Right kidney (tissue), 1 donor: ENCODE measurements at regions not wholly inside any gene's neighbourhood (a gene's known extent, or its start where the extent isn't known, plus 50 kb on each side); places are given as distances from the start of the nearest gene placed in this dataset.
"Not testable (repeated sequence)": the region's sequence is repeated elsewhere in the genome, so short reads cannot be mapped to it uniquely, and the experiment has no call there.

ENCODE experiments used
- DNase-seq: peaks from one replicate; pipeline ENCODE4 v3.0.0-alpha.2; 2016

DNA sequence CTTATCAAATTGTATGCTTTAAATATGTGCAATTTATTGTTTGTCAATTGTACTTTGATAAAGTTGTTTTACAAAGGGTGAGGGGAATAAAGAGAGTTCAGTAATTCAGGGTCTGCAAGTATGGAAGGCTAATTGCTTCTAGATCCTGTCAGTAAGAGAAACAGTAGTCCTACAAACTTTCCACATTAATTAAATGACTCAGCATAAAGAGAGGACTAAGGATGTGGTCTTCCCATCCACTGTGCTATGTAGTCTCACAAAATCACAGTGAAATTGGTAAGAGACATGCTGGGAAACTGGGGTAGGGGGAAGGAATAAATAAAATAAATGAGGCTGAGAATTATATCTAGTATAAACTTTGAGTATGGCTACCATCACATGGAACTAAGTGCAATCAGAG lies 130.2 kb upstream of the PKP2 start:
- DNase-seq = no peak

DNA sequence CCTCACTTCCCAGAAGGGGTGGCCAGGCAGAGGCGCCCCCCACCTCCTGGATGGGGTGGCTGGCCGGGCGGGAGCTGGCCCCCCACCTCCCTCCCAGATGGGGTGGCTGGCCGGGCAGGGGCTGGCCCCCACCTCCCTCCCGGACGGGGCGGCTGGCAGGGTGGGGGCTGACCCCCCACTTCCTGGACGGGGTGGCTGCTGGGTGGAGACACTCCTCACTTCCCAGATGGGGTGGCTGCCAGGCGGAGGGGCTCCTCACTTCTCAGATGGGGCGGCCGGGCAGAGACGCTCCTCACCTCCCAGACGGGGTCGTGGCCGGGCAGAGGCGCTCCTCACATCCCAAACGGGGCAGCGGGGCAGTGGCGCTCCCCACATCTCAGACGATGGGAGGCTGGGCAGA lies 126.1 kb upstream of the PKP2 start:
- not testable (repeated sequence) for DNase-seq

DNA sequence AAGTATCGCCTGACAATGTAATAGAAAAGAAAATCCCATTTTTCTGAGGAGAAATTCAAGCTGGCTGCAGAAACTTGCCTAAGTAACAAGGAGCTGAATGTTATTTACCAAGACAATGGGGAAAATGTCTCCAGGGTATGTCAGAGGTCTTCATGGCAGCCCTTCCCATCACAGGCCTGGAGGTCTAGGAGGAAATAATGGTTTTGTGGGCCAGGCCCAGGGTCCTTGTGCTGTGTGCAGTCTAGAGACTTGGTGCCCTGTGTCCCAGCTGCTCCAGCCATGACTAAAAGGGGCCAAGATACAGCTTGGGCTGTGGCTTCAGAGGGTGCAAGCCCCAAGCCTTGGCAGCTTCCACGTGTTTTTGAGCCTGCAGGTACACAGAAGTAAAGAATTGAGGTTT lies 120.5 kb upstream of the PKP2 start:
- not testable (repeated sequence) for DNase-seq

DNA sequence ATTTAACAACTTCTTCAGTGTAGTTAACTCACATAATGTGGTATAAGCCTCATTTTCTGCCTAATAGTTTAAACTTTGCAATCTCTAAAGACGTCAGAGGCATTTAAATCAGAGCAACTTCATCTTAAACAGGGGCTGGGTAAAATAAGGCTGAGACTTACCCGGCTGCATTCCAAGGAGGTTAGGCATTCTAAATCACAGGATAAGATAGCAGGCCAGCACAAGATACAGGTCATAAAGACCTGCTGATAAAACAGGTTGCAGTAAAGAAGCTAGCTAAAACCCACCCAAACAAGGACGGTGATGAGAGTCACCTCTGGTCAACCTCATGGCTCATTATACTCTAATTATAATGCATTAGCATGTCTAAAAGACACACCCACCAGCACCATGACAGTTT lies 115.6 kb upstream of the PKP2 start:
- no peak for DNase-seq

DNA sequence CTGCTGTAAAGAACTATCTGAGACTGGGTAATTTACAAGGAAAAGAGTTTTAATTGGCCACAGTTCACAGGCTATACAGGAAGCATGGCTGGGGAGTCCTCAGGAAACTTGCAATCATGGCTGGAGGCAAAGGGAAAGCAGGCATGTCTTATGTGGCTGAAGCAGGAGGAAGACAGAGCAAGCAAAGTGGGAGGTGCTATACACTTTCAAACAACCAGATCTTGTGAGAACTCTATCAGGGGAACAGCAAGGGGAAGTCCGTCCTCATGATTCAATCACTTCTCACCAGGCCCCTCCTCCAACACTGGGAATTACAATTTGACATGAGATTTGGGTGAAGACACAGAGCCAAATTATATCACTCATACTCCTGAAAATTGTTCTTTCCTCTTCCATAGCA lies 109.5 kb upstream of the PKP2 start:
- no peak for DNase-seq

DNA sequence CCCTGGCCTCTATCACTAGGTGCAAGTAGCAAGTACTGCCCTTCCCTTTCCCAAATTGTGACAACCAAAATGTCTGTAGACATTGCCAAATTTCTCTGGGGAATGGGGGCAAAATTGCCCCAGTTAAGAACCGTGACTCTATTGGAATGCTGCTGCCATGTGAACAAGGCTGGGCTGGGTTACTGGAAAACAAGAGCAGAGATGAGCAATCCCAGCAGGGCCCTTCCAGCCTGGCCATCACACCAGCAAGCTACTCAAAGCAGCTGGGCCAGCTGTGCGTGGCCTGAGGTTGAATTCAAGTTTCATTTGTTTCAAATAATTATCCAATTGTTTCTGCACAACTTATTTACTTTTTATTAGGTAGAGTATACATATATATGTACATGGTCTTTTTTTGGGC lies 103.4 kb upstream of the PKP2 start:
- no peak for DNase-seq

DNA sequence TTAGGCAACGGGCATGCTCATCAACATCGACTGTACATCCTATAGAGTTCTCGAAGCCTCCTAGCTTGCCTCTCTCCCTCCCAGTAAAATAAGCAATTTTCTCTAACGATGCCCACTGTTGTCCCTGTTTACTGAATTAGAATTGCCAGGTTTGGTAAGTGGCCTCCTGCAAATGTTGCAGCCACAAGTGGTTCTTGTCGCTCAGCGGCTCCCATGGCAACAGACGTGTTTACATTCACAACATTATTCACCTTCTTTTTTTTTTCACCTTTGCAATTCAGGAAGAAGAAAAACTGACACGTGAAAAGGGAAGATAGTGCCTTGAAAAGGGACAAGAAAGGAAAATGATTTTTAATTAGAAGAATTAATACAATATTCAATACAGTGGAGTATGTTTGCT lies 100.9 kb upstream of the PKP2 start:
- no peak for DNase-seq

DNA sequence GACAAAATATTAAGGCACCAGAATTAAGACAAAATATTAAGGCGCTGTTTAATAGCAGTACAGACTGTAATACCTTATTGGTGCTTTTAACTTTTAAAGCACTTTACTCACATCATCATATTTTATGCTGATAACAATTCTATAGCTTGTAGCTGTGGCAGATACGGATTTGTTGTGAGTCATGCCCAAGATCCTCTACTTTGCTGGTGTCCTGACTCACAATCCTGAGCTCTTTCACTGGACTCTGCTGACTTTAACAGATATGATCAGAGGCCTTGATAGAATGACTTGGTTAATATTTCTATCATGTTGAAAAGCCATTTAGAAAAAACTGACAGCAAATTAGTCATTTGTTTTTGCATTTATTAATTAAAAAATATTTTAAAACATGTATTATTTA lies 99.0 kb upstream of the PKP2 start:
- DNase-seq = no peak

DNA sequence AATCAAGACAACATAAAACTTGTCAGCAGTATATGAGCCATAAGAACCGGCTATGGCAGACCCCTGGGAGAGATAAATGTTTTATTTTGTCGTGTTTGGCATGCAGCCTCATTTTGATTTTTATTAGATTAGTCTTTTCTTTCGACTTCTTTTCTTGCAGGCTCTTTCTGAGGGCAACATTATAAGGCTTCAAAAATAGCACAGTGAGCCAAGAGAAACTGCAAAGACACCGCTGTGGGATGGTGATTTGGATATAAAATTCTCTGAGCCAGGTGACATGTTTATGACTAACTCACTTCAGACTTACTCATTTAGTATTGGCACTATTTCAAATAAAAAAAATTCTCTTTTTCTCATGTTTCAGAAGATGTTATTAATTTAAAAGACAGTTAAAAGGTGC lies 96.8 kb upstream of the PKP2 start:
- no peak for DNase-seq

DNA sequence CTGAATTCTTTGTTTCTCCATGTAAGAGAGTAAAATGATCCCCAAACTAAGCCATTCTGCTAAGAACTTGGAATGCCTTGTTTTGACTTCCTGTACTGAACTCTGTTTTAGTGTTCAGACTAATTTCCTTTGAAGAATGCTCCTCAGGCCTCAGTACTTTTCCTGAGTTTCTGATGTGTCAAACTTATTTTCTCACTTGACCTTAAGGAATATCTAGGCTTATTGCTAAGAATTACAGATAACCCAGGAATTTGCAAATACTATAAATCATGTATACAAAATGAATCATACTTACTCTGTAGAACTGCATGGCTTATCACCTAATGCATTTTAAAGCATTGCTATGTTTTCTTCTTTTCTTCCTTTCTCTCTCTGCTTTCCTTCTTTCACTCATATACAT lies 93.1 kb upstream of the PKP2 start:
- no peak for DNase-seq

DNA sequence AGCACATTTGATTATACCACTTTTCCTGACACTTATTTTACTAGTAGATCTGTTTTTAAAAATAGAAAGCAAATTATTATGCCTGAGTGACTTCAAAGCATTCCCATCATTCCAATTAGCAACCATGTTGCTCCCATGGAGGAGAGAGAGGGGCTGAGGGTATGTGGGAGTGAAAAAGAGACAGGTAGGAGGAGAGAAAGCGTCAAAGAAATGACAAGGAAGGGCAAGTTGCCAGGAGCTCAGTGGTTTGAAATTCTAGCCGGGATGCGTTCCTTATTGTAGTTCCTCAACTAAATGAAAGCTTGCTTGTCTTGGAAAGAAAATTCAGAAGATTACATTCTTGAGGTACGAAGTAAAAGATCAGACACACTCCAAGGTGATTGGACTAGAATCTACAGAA lies 92.4 kb upstream of the PKP2 start:
- no peak for DNase-seq

DNA sequence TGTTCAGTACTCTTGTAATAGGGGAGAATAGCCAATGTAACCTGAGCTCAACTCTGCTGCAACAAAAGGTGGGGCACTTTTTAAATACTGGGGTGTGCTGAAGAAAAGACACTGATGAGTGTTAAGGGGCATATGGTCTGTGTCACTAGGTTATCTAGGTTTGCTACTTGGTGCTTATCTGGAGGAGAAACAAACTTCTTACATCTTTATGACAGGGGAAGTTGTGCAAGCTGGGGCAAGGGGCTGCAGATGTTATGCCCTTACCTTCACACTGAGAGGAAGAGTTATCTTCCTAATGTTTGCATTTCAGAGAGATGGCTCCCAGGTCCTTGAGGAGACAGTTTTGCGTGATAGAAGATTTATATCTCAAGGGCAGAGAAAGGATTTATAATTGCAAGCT lies 90.9 kb upstream of the PKP2 start:
- DNase-seq = no peak

DNA sequence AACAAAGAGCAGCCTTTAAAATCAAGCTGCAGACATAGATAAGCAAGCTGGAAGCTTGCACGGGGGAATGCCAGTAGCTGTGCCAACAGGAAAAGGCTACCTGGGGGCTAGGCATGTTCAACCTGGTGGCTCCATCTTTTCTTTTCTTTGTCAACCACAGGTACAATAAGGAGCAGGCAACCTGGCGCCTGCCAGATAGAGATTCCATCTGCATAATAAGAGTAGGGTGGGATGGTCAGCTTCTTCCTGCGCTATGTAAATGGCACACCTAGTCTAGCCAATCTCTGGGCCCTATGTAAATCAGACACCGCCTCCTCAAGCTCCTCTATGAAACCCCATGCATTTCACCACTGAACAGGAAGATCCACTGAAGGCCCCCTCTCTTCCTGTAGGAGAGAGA lies 87.4 kb upstream of the PKP2 start:
- DNase-seq = no peak

DNA sequence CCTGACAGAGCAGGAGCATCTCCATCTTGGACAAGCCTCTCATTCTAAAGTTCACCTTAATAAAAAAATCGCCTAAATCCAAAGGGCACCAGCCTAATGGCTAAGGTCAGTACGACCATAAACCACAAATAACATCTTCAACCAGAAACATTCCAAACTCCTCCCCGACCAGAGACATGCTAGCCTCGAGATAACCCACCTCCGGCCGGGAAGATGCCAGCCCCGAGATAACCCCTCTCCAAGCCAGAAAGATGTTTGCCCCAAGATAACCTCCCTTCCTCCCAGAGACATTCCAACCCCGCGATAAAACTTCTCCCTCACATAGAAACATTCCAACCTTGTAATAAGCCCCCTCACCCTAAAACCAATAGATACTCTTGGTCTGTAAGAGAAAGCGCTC lies 86.8 kb upstream of the PKP2 start:
- no peak for DNase-seq

DNA sequence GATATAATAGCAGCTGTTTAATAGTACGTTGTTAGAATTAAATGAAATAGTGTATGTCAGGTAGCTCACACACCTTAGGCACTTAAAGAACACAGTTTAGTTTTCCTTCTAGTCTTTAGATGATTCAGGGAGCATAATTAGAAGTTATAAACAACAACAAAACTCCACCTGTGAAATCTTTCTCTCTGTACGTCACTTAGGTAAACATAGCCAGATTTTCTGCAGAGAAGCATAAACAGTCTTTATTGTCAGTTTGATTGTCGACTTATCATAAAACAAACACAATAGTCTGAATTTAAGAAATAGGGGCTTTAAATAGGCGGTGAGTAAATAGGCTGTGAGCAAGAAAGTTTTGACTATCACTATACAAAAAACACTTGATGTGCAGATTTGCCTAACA lies 84.6 kb upstream of the PKP2 start:
- no peak for DNase-seq

DNA sequence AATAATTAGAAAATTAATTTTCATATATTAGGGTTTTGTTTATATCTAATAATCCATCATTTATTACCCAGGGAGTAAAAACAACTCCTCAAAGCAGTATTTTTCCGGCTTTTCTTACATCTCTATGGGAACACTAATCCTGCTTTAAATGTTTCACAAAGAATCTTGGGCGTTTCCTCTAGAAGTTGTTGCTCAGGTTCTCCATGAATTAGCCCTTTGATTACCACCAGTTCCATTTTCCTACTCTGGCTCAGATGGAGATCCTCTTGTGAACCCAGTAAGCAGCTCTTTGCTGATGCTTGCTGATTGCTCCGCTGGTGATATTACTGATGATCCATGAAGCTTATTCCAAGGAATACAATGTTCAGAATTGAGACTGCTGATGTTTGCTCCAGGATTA lies 78.5 kb upstream of the PKP2 start:
- no peak for DNase-seq

DNA sequence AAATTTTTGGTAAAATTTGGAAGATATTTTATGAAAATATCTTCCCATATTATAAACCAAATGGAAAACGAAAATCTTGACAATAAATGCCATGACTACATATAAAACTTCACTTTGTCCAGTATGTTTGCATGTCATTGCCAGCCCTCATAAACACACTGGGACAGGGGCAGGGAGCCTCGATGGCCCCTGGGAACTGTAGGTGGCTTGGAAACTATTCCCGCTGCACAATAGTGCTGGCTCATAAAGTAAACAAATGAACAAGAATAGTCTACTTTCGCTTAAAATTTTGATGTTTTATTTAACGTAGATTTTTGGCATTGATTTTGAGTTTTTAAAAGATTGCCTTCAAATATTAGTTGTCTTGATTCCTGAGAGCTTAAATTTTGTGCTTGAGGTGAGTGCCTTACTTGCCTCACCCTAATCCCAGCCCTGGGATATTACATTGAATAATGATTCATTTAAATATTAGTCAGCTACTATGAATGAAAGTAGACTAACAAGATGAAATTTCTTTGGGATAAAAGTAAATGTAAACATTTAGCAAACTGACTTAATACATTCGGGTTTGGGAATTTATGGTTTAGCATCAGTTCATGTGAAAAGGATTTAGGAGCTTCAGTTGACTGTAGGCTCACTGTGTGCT lies 74.0 kb upstream of the PKP2 start:
- DNase-seq = no peak

DNA sequence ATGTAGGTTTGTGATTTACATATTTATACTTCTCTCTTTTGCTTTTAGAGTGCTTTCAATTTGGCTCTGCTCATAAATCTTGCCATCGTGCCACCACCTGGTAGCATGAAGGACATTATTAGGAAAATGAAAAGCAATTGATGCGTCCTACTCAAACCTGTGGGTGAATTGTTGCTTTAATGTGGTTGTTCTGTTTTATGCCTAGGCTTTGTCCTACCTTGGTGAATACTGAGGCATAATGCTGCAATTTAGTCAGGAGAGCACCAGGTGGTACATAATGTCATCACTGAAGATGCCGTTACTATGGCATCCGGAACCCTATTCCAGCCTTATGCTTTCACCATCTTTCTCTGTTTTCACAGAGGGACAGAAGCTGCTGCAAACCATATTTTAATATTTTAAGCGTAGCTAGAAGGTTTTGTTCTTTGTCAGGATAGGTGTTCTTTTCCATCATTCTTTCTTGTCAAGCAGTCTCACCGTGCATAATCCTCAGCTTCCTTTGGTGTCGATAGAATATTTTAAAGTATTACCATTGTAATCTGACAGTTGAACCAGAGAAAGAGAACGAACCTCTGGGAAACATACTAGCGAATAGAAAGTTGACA lies 68.5 kb upstream of the PKP2 start:
- no peak for DNase-seq

DNA sequence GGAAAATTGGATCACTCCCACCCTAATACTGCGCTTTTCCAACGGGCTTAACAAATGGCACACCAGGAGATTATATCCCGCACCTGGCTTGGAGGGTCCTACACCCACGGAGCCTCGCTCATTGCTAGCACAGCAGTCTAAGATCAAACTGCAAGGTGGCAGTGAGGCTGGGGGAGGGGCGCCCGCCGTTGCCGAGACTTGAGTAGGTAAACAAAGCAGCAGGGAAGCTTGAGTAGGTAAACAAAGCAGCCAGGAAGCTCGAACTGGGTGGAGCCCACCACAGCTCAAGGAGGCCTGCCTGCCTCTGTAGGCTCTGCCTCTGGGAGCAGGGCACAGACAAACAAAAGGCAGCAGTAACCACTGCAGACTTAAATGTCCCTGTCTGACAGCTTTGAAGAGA lies 59.8 kb upstream of the PKP2 start:
- not testable (repeated sequence) for DNase-seq

DNA sequence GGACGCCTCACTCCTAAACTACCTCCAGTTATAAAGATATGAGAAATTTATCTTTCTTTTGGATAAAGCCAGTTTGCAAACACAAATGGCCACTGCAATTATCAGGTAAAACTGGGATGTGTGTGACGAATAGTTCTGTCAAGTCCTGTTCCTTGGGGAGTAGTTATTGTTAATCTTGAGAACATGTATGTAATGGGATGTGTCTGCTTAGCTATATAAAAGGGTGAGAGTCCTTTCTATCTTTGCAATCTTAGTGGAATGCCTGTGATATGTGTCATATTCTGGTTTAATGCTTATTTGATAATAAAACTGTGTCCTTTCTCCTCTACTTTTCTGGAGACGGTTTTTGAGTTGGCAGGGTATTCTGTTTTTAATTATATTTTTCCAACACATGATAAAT lies 56.1 kb upstream of the PKP2 start:
- no peak for DNase-seq

DNA sequence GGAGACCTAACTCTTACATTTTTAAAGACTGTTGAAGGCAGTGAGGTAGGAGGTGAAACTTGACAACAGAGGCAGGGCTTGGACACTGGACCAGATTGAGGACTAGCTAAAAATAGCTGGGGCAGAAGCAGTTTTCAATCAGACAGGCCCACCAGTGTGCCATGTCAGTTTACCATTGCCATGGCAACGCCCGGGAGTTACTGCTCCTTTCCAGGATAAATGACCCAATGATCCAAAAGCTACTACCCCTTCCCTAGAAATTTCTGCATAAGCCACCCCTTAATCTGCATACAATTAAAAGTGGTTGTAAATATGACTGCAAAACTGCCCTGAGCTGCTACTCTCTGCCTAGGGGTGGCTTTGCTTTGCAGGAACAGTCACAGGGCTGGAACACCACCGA lies 53.2 kb upstream of the PKP2 start:
- no peak for DNase-seq

DNA sequence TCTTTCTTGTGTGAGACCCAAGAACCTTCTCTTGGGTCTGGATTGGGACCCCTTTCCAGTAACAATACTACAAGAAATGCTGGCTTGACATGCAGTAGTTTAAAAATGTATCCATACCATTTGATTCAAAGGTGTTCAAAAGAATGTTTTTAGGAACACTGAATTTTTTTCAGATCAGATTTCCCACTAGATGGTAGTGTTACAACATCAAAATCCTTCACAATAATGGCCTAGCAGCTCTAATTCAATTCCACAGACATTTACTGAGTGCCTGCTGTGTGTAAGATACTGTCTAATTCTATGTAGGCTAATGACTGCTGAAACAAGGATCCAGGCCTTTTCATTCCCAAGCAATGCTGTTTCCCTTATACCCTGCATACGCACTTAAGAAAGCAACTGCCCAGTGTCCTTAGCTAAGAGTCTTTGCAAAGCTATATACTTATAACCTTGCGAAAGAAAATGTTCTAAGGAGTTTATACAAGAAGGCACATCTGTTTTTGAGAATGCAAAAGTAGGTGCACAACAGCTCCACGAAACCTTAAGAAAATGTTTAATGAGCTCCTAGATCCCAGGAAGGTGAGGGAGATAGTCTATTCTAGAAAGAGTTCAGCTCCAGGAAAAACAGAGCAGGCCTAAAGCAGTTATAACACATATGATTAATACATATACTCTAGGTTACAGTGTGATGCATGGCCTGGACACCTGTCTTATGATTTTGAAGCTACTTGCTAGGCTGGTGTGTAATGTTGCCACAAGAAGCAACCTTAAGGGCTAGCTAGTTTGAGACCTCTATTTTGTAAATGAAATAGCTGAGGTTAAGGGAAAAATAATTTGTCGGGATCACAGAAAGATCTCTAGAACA lies 50.9 kb upstream of the PKP2 start:
- peak; percentile 25 for DNase-seq

DNA sequence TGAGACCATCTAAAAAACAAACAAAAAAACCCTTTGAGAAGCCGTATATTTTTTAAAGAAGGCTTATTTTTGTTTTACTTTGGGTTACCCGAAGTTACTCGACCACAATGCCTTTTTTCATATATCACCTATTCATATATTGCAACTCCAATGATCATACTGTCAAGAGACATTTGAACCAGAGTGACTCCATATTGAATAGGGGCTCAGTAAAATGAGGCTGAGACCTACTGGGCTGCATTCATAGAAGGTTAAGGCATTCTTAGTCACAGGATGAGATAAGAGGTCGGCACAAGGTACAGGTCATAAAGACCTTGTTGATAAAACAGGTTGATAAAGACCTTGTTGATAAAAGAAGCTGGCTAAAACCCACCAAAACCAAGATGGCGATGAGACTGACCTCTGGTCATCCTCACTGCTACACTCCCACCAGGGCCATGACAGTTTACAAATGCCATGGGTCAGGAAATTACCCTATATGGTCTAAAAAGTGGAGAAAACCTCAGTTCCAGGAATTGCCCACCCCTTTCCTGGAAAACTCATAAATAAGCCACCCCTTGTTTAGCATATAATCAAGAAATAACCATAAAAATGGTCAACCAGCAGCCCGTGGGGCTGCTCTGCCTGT lies 50.0 kb upstream of the PKP2 start:
- DNase-seq = no peak
